HL-60 (cell line): ENCODE measurements at regions not wholly inside any gene's neighbourhood (a gene's known extent, or its start where the extent isn't known, plus 50 kb on each side); places are given as distances from the start of the nearest gene placed in this dataset.
"Not testable (repeated sequence)": the region's sequence is repeated elsewhere in the genome, so short reads cannot be mapped to it uniquely, and the experiment has no call there.

Experiments
- DNase-seq, 2 experiments: peaks; one replicate each; pipeline ENCODE4 v3.0.0-alpha.2; 2010 to 2020; ENCODE audit warnings: low read depth in 1 of 2, low spot score in 1 of 2
- H3K27ac ChIP-seq: fragments of 250-450 bp; sonication (Bioruptor Pico); replicated peaks from 2 replicates; pipeline ENCODE4 v1.5.1; 2020; ENCODE audit warnings: mild to moderate bottlenecking, moderate library complexity
- H3K27me3 ChIP-seq: fragments of 250-450 bp; sonication (Bioruptor Pico); 2 replicates; pipeline ENCODE4 v1.5.1; 2021; ENCODE audit warnings: mild to moderate bottlenecking, moderate library complexity; ENCODE audit not compliant: insufficient read depth, poor library complexity, severe bottlenecking
- H3K4me3 ChIP-seq: replicated peaks from 2 replicates; pipeline ENCODE4 v1.5.1; 2011; ENCODE audit warnings: mild to moderate bottlenecking, control low read depth, low read length; ENCODE audit not compliant: insufficient read depth
- CTCF ChIP-seq: IDR thresholded peaks from one replicate; pipeline ENCODE4 v1.5.1; 2011; ENCODE audit warnings: low read length, control low read depth, inconsistent platforms; ENCODE audit not compliant: insufficient read depth
- GABPA ChIP-seq: IDR thresholded peaks from 2 replicates; pipeline ENCODE4 v1.6.1; 2012; ENCODE audit warnings: low read depth
- POLR2AphosphoS5 ChIP-seq: IDR thresholded peaks from 2 replicates; pipeline ENCODE4 v1.6.1; 2012; ENCODE audit warnings: low read depth
- REST ChIP-seq: IDR thresholded peaks from 2 replicates; pipeline ENCODE4 v1.6.1; 2012; ENCODE audit warnings: low read depth; ENCODE audit not compliant: insufficient replicate concordance
- SPI1 ChIP-seq: IDR thresholded peaks from 2 replicates; pipeline ENCODE4 v1.6.1; 2012; ENCODE audit warnings: low read depth, mild to moderate bottlenecking, borderline replicate concordance

GRCh38 chr3:15996496-15996895, 178.0 kb upstream of the GALNT15 start:
- not testable (repeated sequence) for DNase-seq, H3K27ac ChIP-seq, H3K27me3 ChIP-seq, H3K4me3 ChIP-seq

- no peak for TF ChIP-seq GABPA
- no peak overlapping the region for H3K27ac ChIP-seq
- H3K27me3 ChIP-seq = no peaks in the 10 kb centered on the region
- no peak overlapping the region for H3K4me3 ChIP-seq
- DNase-seq = no peak
These were observed 177.1 kb upstream of the GALNT15 start for GRCh38 chr3:15997274-15997943.

- no peak for DNase-seq
- Histone ChIP-seq H3K27me3 (no peaks in the 10 kb centered on the region), H3K27ac (no peak overlapping the region), H3K4me3 (no peak overlapping the region)
- no peak for TF ChIP-seq POLR2AphosphoS5
- no peak for TF ChIP-seq SPI1
- TF ChIP-seq REST = no peak
- no peak for TF ChIP-seq GABPA
- no peak for TF ChIP-seq CTCF
These were observed 175.6 kb upstream of the GALNT15 start for GRCh38 chr3:15998911-15999310.

GRCh38 chr3:16004812-16005211, 169.7 kb upstream of the GALNT15 start:
- DNase-seq = no peak
- Histone ChIP-seq H3K27ac (no peak overlapping the region), H3K4me3 (no peak overlapping the region), H3K27me3 (no peaks in the 10 kb centered on the region)
- TF ChIP-seq SPI1 (no peak), POLR2AphosphoS5 (no peak), CTCF (no peak), REST (no peak), GABPA (no peak)

GRCh38 chr3:16011376-16011775, 163.1 kb upstream of the GALNT15 start:
- no peak overlapping the region for H3K4me3 ChIP-seq
- no peak overlapping the region for H3K27ac ChIP-seq
- H3K27me3 ChIP-seq = no peaks in the 10 kb centered on the region
- no peak for DNase-seq
- no peak for TF ChIP-seq REST
- TF ChIP-seq POLR2AphosphoS5 = no peak
- TF ChIP-seq CTCF = no peak
- no peak for TF ChIP-seq GABPA
- no peak for TF ChIP-seq SPI1
